Cardiac muscle cell (in vitro differentiated cells and primary cell): ENCODE measurements at regions not wholly inside any gene's neighbourhood (a gene's known extent, or its start where the extent isn't known, plus 50 kb on each side); places are given as distances from the start of the nearest gene placed in this dataset.

Experiments used
- DNase-seq, 2 donors: peaks; one replicate each; pipeline versions ENCODE4 v3.0.0 to v3.0.0-alpha.2; 2010 to 2017; ENCODE audit warnings: low read depth in 1 of 2, low spot score in 1 of 2
- H3K27ac ChIP-seq: fragments of 200-600 bp; sonication (generic); 2 replicates; pipeline ENCODE4 v1.5.1; 2016
- H3K27me3 ChIP-seq: fragments of 200-600 bp; sonication (generic); 2 replicates; pipeline ENCODE4 v1.6.0; 2016; ENCODE audit warnings: control low read depth
- H3K36me3 ChIP-seq: fragments of 200-600 bp; sonication (generic); 2 replicates; pipeline ENCODE4 v1.5.1; 2016; ENCODE audit warnings: control low read depth
- H3K4me1 ChIP-seq: fragments of 200-600 bp; sonication (generic); 2 replicates; pipeline ENCODE4 v1.8.1; 2017; ENCODE audit warnings: low read depth, mild to moderate bottlenecking, mixed run types
- H3K4me3 ChIP-seq: fragments of 200-600 bp; sonication (generic); 2 replicates; pipeline ENCODE4 v1.5.1; 2016; ENCODE audit warnings: mild to moderate bottlenecking
- H3K9me3 ChIP-seq: fragments of 200-600 bp; sonication (generic); 2 replicates; pipeline ENCODE4 v1.5.1; 2017; ENCODE audit warnings: low read depth, mild to moderate bottlenecking, control low read depth
- CTCF ChIP-seq: IDR thresholded peaks from 2 replicates; pipeline ENCODE4 v1.5.1; 2012; ENCODE audit warnings: low read depth, mild to moderate bottlenecking, low read length

DNA sequence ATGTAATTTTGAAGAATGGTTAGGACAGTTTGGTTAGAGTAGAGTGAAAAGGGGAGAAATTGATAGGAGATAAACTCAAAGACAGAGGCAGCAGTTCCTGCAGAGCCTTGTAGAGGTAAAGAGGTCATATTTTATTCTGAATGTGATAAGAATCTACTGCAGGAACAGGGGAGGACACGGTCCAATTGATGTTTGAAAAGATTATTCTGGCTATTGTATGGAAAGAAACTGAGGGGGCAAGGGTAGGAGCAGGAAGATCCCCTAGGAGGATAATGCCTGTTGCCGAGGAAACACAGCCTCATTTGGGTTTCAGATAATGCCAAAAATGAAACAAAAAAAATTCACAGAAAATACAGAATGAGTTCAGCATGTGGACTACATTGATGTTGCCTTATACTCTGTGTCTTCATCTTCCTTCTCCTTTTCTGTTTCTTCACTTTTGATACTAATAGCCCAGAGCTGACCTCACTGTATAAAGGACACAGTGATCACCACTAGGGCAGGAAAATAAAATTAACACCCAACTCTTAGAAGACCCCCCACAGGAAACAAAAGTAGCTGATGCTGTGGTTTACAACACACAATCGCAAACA lies 454.6 kb upstream of the UBE2E2 start:
- H3K27ac ChIP-seq: no peak overlapping the region
- H3K9me3 ChIP-seq: no peaks in the 10 kb centered on the region
- no peak for TF ChIP-seq CTCF
- no peak for DNase-seq
- H3K27me3 ChIP-seq: no peaks in the 10 kb centered on the region
- no peak overlapping the region for H3K4me3 ChIP-seq
- no peaks in the 10 kb centered on the region for H3K4me1 ChIP-seq
- no peaks in the 10 kb centered on the region for H3K36me3 ChIP-seq

GRCh38 chr3:22759636-22760310 lies 443.4 kb upstream of the UBE2E2 start:
- Histone ChIP-seq H3K27ac (no peak overlapping the region), H3K36me3 (no peaks in the 10 kb centered on the region), H3K27me3 (no peaks in the 10 kb centered on the region), H3K9me3 (no peaks in the 10 kb centered on the region), H3K4me1 (peaks cover 7% of the 10 kb centered on the region), H3K4me3 (no peak overlapping the region)
- TF ChIP-seq CTCF: no peak
- DNase-seq: peak in 1 of 2 donors; percentile 4

DNA sequence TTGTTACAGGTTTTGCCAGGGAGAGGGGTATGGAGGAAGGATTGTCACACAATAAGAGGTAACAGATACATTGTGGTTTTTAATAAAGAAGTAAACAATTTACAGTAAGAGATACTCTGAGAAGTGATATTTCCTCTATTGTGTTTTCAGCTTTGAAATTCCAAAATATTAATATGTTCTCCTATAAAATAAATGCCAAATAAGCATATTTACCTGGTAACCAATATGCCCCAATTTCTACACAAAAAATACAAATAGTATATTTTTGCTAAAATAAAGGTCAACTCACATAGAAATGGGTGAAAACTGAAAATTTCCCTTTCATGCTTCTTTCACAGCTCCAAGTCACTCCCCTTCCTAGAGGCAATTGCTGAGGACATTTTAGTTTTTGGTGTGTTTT lies 437.4 kb upstream of the UBE2E2 start:
- H3K4me3 ChIP-seq: no peak overlapping the region
- H3K27ac ChIP-seq: no peak overlapping the region
- H3K27me3 ChIP-seq: peaks cover 3% of the 10 kb centered on the region
- H3K36me3 ChIP-seq: no peaks in the 10 kb centered on the region
- H3K9me3 ChIP-seq: no peaks in the 10 kb centered on the region
- TF ChIP-seq CTCF: no peak
- no peaks in the 10 kb centered on the region for H3K4me1 ChIP-seq
- no peak for DNase-seq

GRCh38 chr3:22777834-22778233 lies 425.3 kb upstream of the UBE2E2 start:
- Histone ChIP-seq H3K4me1 (no peaks in the 10 kb centered on the region), H3K4me3 (no peak overlapping the region), H3K27ac (no peak overlapping the region), H3K9me3 (no peaks in the 10 kb centered on the region), H3K27me3 (no peaks in the 10 kb centered on the region), H3K36me3 (no peaks in the 10 kb centered on the region)
- no peak for TF ChIP-seq CTCF
- DNase-seq: no peak

- no peaks in the 10 kb centered on the region for H3K4me1 ChIP-seq
- DNase-seq: peak; percentile 5 to 60
- no peaks in the 10 kb centered on the region for H3K36me3 ChIP-seq
- TF ChIP-seq CTCF: no peak
- no peaks in the 10 kb centered on the region for H3K9me3 ChIP-seq
- H3K27ac ChIP-seq: no peak overlapping the region
- H3K4me3 ChIP-seq: no peak overlapping the region
- no peaks in the 10 kb centered on the region for H3K27me3 ChIP-seq
These were observed 423.4 kb upstream of the UBE2E2 start for GRCh38 chr3:22779737-22780136.
